ENCODE measurements at regions not wholly inside any gene's neighbourhood (a gene's known extent, or its start where the extent isn't known, plus 50 kb on each side); places are given as distances from the start of the nearest gene placed in this dataset.
"Not testable (repeated sequence)": the region's sequence is repeated elsewhere in the genome, so short reads cannot be mapped to it uniquely, and the experiment has no call there.

GRCh38 chr3:128546646-128547045 is 53.6 kb upstream of the GATA2 start:
- Mint-ChIP-seq H3K27ac (no peak overlapping the region), H3K4me1 (ENCODE audit: low read depth in 2 of 2) (peaks cover 0 to 6% of the 10 kb centered on the region in 2 donors), H3K36me3 (ENCODE audit: insufficient read depth) (no peaks in the 10 kb centered on the region), H3K9me3 (peaks cover 2 to 13% of the 10 kb centered on the region in 2 donors), H3K27me3 (peaks cover 40 to 60% of the 10 kb centered on the region in 2 donors), H3K4me3 (no peak overlapping the region)
- ATAC-seq (replicated peaks) (no peak), DNase-seq (no peak)

- ATAC-seq (replicated peaks) (no peak), DNase-seq (no peak)
- Mint-ChIP-seq H3K27me3 (peaks cover 41 to 57% of the 10 kb centered on the region in 2 donors), H3K4me1 (ENCODE audit: low read depth in 2 of 2) (peaks cover 0 to 4% of the 10 kb centered on the region in 2 donors), H3K27ac (no peak overlapping the region), H3K9me3 (peaks cover 2 to 13% of the 10 kb centered on the region in 2 donors), H3K4me3 (no peak overlapping the region), H3K36me3 (ENCODE audit: insufficient read depth) (no peaks in the 10 kb centered on the region)
Measured at GRCh38 chr3:128545120-128545752, 52.2 kb upstream of the GATA2 start.

- Mint-ChIP-seq H3K36me3 (ENCODE audit: insufficient read depth) (no peaks in the 10 kb centered on the region), H3K27ac (no peak overlapping the region), H3K9me3 (peaks cover 2 to 13% of the 10 kb centered on the region in 2 donors), H3K4me1 (ENCODE audit: low read depth in 2 of 2) (peaks cover 0 to 2% of the 10 kb centered on the region in 2 donors), H3K4me3 (no peak overlapping the region), H3K27me3 (peaks cover 43 to 46% of the 10 kb centered on the region in 2 donors)
- ATAC-seq (replicated peaks) = no peak
- DNase-seq = no peak
Measured at GRCh38 chr3:128544190-128544589, 51.2 kb upstream of the GATA2 start.

GRCh38 chr3:128543570-128544174 is 50.7 kb upstream of the GATA2 start:
- H3K4me1 Mint-ChIP-seq (ENCODE audit: low read depth in 2 of 2); H3K27ac Mint-ChIP-seq; ATAC-seq (replicated peaks); DNase-seq; H3K36me3 Mint-ChIP-seq (ENCODE audit: insufficient read depth); H3K4me3 Mint-ChIP-seq: not testable (repeated sequence)
- Mint-ChIP-seq H3K27me3 (peaks cover 38 to 41% of the 10 kb centered on the region in 2 donors), H3K9me3 (peaks cover 2 to 13% of the 10 kb centered on the region in 2 donors)

Measured in effector memory CD8-positive, alpha-beta T cell (primary cell).